ENCODE measurements at regions not wholly inside any gene's neighbourhood (a gene's known extent, or its start where the extent isn't known, plus 50 kb on each side); places are given as distances from the start of the nearest gene placed in this dataset.

DNA sequence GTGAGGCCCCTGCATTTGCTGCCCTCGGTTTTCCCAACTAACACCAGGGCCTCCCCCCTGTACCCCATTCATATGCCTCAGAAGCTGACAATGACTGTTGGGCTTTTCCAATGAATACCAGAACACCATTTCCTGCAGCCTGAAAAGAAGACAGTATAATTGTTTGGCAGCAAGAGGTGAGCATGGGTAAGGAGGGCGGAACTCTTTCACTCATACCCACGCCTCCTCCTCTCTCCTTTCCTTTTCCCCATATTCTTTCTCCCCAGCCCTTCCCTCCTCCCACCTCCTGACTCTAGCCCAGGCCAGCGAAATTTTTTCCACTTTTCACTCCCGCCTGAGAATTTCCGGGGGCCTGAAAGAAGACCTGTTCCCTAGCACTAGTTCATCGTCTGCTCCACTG lies 58.0 kb upstream of the CHST1 start:
- DNase-seq: no peak

DNA sequence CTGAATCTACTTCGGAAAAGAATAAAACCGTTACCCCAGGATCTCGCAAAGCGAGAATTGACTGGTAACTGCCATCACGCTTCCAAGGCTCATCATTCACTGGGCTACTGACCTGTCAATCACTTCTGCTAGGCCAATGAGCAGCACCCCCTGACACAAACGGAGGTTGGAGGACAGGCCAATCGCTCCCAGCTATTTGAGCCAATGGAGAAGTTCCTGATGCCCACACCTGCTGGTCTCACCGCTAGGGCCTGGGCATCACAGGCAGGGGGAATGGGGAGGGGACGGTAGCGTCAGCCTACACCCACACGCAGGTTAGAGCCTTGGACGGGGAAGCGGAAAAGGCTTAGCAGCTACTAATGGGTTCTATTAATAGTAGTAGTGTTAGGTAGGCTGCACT lies 56.7 kb upstream of the CHST1 start:
- no peak for DNase-seq

GRCh38 chr11:45717526-45717925 lies 52.1 kb upstream of the CHST1 start:
- DNase-seq: no peak

DNA sequence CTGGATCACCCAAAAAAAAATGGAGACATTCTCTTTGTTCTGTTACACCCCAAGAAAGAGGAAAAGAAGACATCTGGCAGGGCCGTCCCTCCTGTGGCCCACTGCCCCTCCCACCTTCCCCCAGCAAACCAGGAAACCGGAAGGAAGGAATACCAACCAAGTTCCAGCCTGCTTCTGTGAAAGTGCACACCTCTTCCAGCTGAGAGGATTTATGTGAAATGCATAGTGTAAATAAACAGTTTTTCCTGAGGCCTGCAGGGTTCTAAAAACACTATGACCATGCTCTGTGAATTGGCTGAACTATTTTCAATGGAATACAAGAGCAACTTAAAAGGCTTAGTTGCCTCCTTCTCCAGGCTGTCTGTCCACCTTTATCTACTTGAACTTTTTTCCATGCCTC lies 50.0 kb upstream of the CHST1 start:
- no peak for DNase-seq
